T-cell (primary cell): ENCODE measurements at regions not wholly inside any gene's neighbourhood (a gene's known extent, or its start where the extent isn't known, plus 50 kb on each side); places are given as distances from the start of the nearest gene placed in this dataset.

Experiments used
- ATAC-seq, 4 experiments: fragments of 200-7000 bp in 3 of 4; fragments of 150-1000 bp in 1 of 4; cut with Tn5 transposase; replicated peaks in 1 of 4; 1 replicate in 3 of 4; 2 replicates in 1 of 4; pipeline ENCODE4 v1.10.0; 2021; ENCODE audit warnings: moderate library complexity in 3 of 4, mild to moderate bottlenecking in 2 of 4, moderate number of reproducible peaks in 1 of 4
- CTCF ChIA-PET, 2 donors: fragments of 300-600 bp; sonication (Branson Sonifier 250); formaldehyde crosslinking; loops; one replicate each; lab custom pipeline; 2022; ENCODE audit warnings: antibody characterized with exemption in 2 of 2; lab: Charles Lee
- POLR2A ChIA-PET, 2 donors: fragments of 300-600 bp; sonication (Branson Sonifier 250); formaldehyde crosslinking; loops; one replicate each; lab custom pipeline; 2022; ENCODE audit warnings: antibody characterized with exemption in 2 of 2; lab: Charles Lee
- DNase-seq, 35 experiments: peaks; one replicate each; pipeline versions ENCODE4 v3.0.0 to v3.0.0-alpha.2; 2013 to 2023
- H3K27ac ChIP-seq: one replicate; pipeline ENCODE4 v1.5.1; 2013; ENCODE audit warnings: low read length
- H3K27me3 ChIP-seq, 2 experiments: replicated peaks in 1 of 2; 1 replicate in 1 of 2; 2 replicates in 1 of 2; pipeline versions ENCODE4 v1.6.1 to v1.7.0; 2013; ENCODE audit warnings: low read length in 1 of 2, mixed read lengths in 1 of 2; ENCODE audit not compliant: control insufficient read depth in 2 of 2, insufficient read depth in 2 of 2; ENCODE audit errors: extremely low read depth in 1 of 2
- H3K36me3 ChIP-seq, 2 donors: 1 replicate in 1 of 2; 2 replicates in 1 of 2; pipeline versions ENCODE4 v1.6.1 to v1.7.0; 2013; ENCODE audit warnings: low read length in 1 of 2; ENCODE audit not compliant: control insufficient read depth in 2 of 2, insufficient read depth in 1 of 2; ENCODE audit errors: extremely low read depth in 1 of 2
- H3K4me1 ChIP-seq, 2 experiments: 1 replicate in 1 of 2; 2 replicates in 1 of 2; pipeline versions ENCODE4 v1.6.1 to v1.7.0; 2013; ENCODE audit warnings: low read length in 2 of 2, mixed read lengths in 1 of 2; ENCODE audit not compliant: insufficient read depth in 2 of 2, control insufficient read depth in 1 of 2; ENCODE audit errors: extremely low read depth in 1 of 2
- H3K4me3 ChIP-seq, 2 donors: 1 replicate in 1 of 2; 2 replicates in 1 of 2; pipeline versions ENCODE4 v1.5.1 to v1.7.0; 2013; ENCODE audit warnings: mild to moderate bottlenecking in 2 of 2, low read length in 1 of 2, moderate library complexity in 1 of 2; ENCODE audit not compliant: control insufficient read depth in 1 of 2; ENCODE audit errors: extremely low read depth in 1 of 2
- H3K9me3 ChIP-seq: 2 replicates; pipeline ENCODE4 v1.7.0; 2013
- H3K27ac Mint-ChIP-seq, 2 donors: one replicate each; pipeline ENCODE4 v1.8.0; 2020 to 2021; ENCODE audit warnings: mild to moderate bottlenecking in 2 of 2, mixed read lengths in 2 of 2
- H3K27me3 Mint-ChIP-seq, 2 donors: one replicate each; pipeline ENCODE4 v1.8.0; 2021 to 2022; ENCODE audit warnings: mixed read lengths in 2 of 2
- H3K36me3 Mint-ChIP-seq: one replicate; pipeline ENCODE4 v1.8.0; 2021; ENCODE audit warnings: mixed read lengths
- H3K4me1 Mint-ChIP-seq, 3 donors: one replicate each; pipeline ENCODE4 v1.8.0; 2020 to 2022; ENCODE audit warnings: mixed read lengths in 3 of 3, mild to moderate bottlenecking in 1 of 3
- H3K4me3 Mint-ChIP-seq, 3 donors: one replicate each; pipeline ENCODE4 v1.8.0; 2020 to 2022; ENCODE audit warnings: mild to moderate bottlenecking in 3 of 3, mixed read lengths in 3 of 3, moderate library complexity in 3 of 3
- H3K9me3 Mint-ChIP-seq, 3 donors: one replicate each; pipeline ENCODE4 v1.8.0; 2020 to 2022; ENCODE audit warnings: mixed read lengths in 3 of 3
- WGBS: methylation state at CpG from one replicate; pipeline ENCODE4 v1.1.5; 2013; ENCODE audit warnings: missing lambda C conversion rate; ENCODE audit not compliant: insufficient coverage; 5-methylcytosine and 5-hydroxymethylcytosine counted together

DNA sequence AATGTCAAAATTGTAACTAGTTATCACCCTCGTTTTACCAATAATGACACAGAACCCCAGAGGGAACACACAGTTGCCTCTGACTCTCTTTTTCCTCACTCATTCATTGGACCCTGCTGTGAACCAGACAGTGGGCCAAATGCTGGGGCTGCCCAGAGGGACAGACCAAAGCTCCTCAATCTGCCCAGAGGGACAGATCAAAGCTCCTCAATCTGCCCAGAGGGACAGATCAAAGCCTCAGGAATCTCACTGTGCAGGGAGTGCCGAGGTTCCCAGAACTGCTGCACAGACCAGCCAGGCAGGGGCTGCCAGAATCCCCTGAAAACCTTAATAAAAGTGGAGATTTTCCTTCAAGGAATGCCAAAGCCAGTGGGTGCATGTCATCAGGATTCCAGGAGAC lies 179.1 kb downstream of the SOD2 start:
- H3K27me3 Mint-ChIP-seq = peaks cover 5 to 21% of the 10 kb centered on the region in 2 donors
- DNase-seq (no peak), ATAC-seq (no peak)
- H3K36me3 ChIP-seq = no peaks in the 10 kb centered on the region
- no peak overlapping the region for H3K27ac Mint-ChIP-seq
- H3K36me3 Mint-ChIP-seq = no peaks in the 10 kb centered on the region
- no peaks in the 10 kb centered on the region for H3K4me1 Mint-ChIP-seq
- H3K4me3 Mint-ChIP-seq = no peak overlapping the region
- H3K4me1 ChIP-seq = no peaks in the 10 kb centered on the region
- no peak overlapping the region for H3K27ac ChIP-seq
- ChIA-PET CTCF (no interaction called here), POLR2A (no interaction called here)
- H3K27me3 ChIP-seq = peaks cover 0 to 8% of the 10 kb centered on the region in 2 experiments
- 33% methylated on average over 2 of the region's 2 CpGs for WGBS
- H3K9me3 ChIP-seq = no peaks in the 10 kb centered on the region
- H3K4me3 ChIP-seq = no peak overlapping the region
- peaks cover 10 to 28% (median 17%) of the 10 kb centered on the region in 3 donors for H3K9me3 Mint-ChIP-seq

DNA sequence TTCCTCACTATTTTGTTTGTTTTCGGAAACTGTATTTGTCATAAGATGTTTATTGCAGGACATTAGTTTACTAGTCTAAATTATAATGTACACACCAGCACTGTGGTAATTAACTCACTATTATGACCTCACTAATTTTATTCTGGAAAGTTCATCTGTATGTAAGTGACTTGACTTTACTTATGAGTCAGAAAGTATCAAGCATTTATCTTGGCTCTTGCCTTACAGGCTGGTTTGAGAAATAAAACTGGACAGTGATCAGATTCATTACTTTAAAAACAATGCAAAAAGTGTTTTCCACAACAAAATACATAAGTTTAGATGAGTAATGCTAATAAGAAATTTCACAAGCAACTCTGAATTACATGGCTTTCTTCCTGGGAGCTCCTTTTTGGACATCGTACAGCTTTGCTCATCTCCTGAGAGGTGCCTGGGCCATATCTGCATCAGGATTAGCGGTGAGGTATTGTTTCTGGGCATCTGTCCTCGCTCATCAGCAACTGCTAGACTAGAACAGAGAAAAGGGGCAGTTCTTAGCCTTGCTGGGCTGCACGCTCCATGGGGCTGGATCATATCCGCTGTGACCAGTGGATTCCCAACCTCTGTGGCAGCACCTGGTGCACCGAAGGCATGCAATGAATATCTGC lies 179.8 kb downstream of the SOD2 start:
- Histone ChIP-seq H3K4me3 (no peak overlapping the region), H3K9me3 (no peaks in the 10 kb centered on the region), H3K36me3 (no peaks in the 10 kb centered on the region), H3K27ac (no peak overlapping the region), H3K27me3 (peaks cover 0 to 10% of the 10 kb centered on the region in 2 experiments), H3K4me1 (no peaks in the 10 kb centered on the region)
- WGBS = 57% methylated on average over 3 of the region's 7 CpGs
- Mint-ChIP-seq H3K9me3 (peaks cover 10 to 21% (median 13%) of the 10 kb centered on the region in 3 donors), H3K27ac (no peak overlapping the region), H3K27me3 (peaks cover 5 to 20% of the 10 kb centered on the region in 2 donors), H3K4me1 (no peaks in the 10 kb centered on the region), H3K36me3 (no peaks in the 10 kb centered on the region), H3K4me3 (no peak overlapping the region)
- ATAC-seq (no peak), DNase-seq (no peak)
- ChIA-PET POLR2A (no interaction called here), CTCF (no interaction called here)

DNA sequence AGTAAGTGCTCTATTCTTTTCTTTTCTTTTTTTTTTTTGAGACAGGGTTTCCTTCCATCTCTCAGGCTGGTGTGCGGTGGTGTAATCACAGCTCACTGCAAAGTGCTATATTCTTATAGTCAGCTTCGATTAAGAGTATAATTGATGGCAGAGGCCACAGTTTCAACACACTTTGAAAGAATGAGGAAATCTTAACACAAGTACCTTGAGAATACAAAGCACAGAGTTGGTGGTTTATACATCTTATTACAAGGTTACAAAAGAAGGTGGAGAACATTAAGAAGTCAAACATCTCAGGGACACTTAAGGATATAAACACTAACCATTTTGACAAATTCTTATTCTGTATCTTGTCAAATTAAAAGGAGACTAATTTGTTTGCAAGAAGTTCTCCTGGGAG lies 180.5 kb downstream of the SOD2 start:
- no peak for DNase-seq
- Histone ChIP-seq H3K36me3 (no peaks in the 10 kb centered on the region), H3K4me1 (no peaks in the 10 kb centered on the region), H3K27ac (no peak overlapping the region), H3K27me3 (peaks cover 0 to 10% of the 10 kb centered on the region in 2 experiments), H3K9me3 (no peaks in the 10 kb centered on the region), H3K4me3 (no peak overlapping the region)
- H3K4me3 Mint-ChIP-seq = no peak overlapping the region
- no peak for ATAC-seq
- peaks cover 7 to 17% of the 10 kb centered on the region in 2 donors for H3K27me3 Mint-ChIP-seq
- no peaks in the 10 kb centered on the region for H3K4me1 Mint-ChIP-seq
- ChIA-PET POLR2A (no interaction called here), CTCF (no interaction called here)
- WGBS = no CpG with 5 or more reads among the region's 2 CpGs
- H3K9me3 Mint-ChIP-seq = peaks cover 8 to 18% (median 10%) of the 10 kb centered on the region in 3 donors
- H3K36me3 Mint-ChIP-seq = no peaks in the 10 kb centered on the region
- no peak overlapping the region for H3K27ac Mint-ChIP-seq

DNA sequence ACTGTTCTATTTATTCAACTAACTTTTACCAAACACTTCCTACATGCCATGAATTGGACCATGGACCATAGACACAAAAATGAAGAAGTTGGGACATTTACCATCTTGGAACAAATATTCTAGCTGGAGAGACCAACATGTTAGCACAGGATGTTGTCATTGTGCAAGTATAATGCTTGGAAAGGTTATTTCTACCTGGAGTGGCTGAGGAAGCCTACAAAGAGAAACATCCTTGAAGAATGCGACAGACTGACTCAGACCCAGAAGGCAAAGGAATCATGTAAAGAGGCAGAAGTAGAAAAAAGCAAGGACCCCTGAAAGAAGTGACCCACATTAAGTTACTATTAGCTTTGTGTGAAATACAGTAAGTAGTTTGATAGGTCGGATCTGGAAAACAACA lies 180.9 kb downstream of the SOD2 start:
- ATAC-seq (no peak), DNase-seq (no peak)
- Histone ChIP-seq H3K9me3 (no peaks in the 10 kb centered on the region), H3K36me3 (no peaks in the 10 kb centered on the region), H3K4me3 (no peak overlapping the region), H3K27ac (no peak overlapping the region), H3K27me3 (peaks cover 0 to 10% of the 10 kb centered on the region in 2 experiments), H3K4me1 (no peaks in the 10 kb centered on the region)
- Mint-ChIP-seq H3K27me3 (peaks cover 6 to 17% of the 10 kb centered on the region in 2 donors), H3K36me3 (no peaks in the 10 kb centered on the region), H3K27ac (no peak overlapping the region), H3K9me3 (peaks cover 4 to 16% (median 9%) of the 10 kb centered on the region in 3 donors), H3K4me1 (no peaks in the 10 kb centered on the region), H3K4me3 (no peak overlapping the region)
- ChIA-PET CTCF (no interaction called here), POLR2A (no interaction called here)
- WGBS = 100% methylated on average over 1 of the region's 2 CpGs

DNA sequence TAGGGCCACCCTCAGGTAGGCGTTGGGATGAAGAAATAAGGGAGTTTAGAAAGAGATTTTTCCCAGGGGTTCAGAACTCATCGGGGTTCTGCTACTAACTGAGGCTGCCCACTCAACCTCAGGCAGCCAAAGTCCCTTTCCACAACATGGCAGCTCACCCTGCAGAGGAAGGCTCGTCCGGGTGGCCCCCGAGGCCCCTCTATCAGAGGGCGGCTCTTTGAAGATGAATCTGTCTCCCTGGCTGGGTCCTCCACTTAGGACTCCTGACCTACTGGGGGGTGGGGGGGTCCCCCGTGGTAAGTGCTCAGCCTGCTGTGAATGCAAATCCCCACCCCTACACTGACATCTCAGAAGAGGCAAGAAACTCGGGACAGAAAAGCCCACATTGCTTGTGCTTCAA lies 182.9 kb downstream of the SOD2 start:
- Histone ChIP-seq H3K9me3 (no peaks in the 10 kb centered on the region), H3K4me3 (no peak overlapping the region), H3K36me3 (no peaks in the 10 kb centered on the region), H3K27me3 (peaks cover 0 to 23% of the 10 kb centered on the region in 2 experiments), H3K4me1 (no peaks in the 10 kb centered on the region), H3K27ac (no peak overlapping the region)
- no peak for ATAC-seq
- H3K9me3 Mint-ChIP-seq = peaks cover 0 to under 1% (median 0%) of the 10 kb centered on the region in 3 donors
- POLR2A ChIA-PET = no interaction called here
- H3K4me1 Mint-ChIP-seq = no peaks in the 10 kb centered on the region
- H3K27me3 Mint-ChIP-seq = peaks cover 7 to 17% of the 10 kb centered on the region in 2 donors
- no peak overlapping the region for H3K27ac Mint-ChIP-seq
- CTCF ChIA-PET = no interaction called here
- DNase-seq = no peak
- no CpG with 5 or more reads among the region's 8 CpGs for WGBS
- no peak overlapping the region for H3K4me3 Mint-ChIP-seq
- no peaks in the 10 kb centered on the region for H3K36me3 Mint-ChIP-seq

DNA sequence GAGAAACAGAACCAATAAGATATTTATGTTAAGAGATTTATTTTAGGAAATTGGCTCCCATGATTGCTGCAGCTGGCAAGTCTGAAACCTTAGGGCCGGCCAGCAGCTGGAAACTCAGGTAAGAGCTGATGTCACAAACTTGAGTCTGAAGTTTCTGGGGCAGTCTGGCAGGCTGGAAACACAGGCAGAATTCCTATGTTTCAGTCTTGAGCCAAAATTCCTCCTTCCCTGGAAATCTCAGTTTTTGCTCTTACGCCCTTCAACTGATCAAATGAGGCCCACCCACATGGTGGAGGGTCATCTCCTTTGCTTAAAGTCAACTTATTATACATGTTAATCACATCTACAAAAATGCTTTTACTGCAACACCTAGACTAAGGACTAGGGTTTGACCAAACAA lies 184.1 kb downstream of the SOD2 start:
- POLR2A ChIA-PET = no interaction called here
- H3K27me3 Mint-ChIP-seq = peaks cover 8 to 17% of the 10 kb centered on the region in 2 donors
- no peak for ATAC-seq

More for the DNA sequence above, 184.1 kb downstream of the SOD2 start:
- no peaks in the 10 kb centered on the region for H3K36me3 Mint-ChIP-seq
- Histone ChIP-seq H3K4me1 (no peaks in the 10 kb centered on the region), H3K27ac (no peak overlapping the region), H3K4me3 (no peak overlapping the region), H3K36me3 (no peaks in the 10 kb centered on the region), H3K9me3 (no peaks in the 10 kb centered on the region), H3K27me3 (peaks cover 0 to 22% of the 10 kb centered on the region in 2 experiments)
- H3K9me3 Mint-ChIP-seq = no peaks in the 10 kb centered on the region
- no peak for DNase-seq
- no peaks in the 10 kb centered on the region for H3K4me1 Mint-ChIP-seq
- CTCF ChIA-PET = no interaction called here
- H3K27ac Mint-ChIP-seq = no peak overlapping the region
- WGBS = 93% methylated on average over 2 of the region's 2 CpGs
- no peak overlapping the region for H3K4me3 Mint-ChIP-seq
